ENCODE measurements at regions not wholly inside any gene's neighbourhood (a gene's known extent, or its start where the extent isn't known, plus 50 kb on each side); places are given as distances from the start of the nearest gene placed in this dataset.

DNA sequence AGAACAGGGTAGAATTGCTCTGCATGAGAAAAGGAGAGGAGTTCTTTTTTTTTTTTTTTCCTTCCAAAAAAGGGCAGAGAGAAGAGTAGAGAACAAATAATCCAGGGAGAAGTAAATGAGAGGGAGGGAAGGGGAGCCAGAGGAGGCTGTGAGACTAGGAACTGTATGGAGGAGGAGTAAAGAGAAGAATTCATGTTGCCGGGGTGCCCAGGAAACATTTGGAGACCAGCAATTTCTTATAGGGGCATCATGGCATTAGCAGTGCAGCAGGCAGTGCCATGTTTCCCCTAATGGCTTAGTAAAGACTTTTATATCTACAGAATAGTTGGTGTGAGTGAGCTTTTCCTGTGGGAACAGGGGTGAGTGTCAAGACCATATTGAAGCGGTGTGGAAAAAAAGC lies 86.4 kb upstream of the SESTD1 start:
- TF ChIP-seq SMARCA5 (IDR thresholded peaks at IDR 0.05) = no peak
- TF ChIP-seq, protein P1, sequence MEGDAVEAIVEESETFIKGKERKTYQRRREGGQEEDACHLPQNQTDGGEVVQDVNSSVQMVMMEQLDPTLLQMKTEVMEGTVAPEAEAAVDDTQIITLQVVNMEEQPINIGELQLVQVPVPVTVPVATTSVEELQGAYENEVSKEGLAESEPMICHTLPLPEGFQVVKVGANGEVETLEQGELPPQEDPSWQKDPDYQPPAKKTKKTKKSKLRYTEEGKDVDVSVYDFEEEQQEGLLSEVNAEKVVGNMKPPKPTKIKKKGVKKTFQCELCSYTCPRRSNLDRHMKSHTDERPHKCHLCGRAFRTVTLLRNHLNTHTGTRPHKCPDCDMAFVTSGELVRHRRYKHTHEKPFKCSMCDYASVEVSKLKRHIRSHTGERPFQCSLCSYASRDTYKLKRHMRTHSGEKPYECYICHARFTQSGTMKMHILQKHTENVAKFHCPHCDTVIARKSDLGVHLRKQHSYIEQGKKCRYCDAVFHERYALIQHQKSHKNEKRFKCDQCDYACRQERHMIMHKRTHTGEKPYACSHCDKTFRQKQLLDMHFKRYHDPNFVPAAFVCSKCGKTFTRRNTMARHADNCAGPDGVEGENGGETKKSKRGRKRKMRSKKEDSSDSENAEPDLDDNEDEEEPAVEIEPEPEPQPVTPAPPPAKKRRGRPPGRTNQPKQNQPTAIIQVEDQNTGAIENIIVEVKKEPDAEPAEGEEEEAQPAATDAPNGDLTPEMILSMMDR (IDR thresholded peaks at IDR 0.05 in 2 of 3, conservative IDR thresholded peaks at IDR 0.05 in 1 of 3; ENCODE audit: control insufficient read depth in 2 of 3, extremely low read depth in 1 of 3, insufficient read depth in 1 of 3, low read depth in 3 of 3, low read length in 3 of 3) = no peak
- TF ChIP-seq POLR2A (IDR thresholded peaks at IDR 0.05; ENCODE audit: low read depth, low read length) = no peak
- no peak for TF ChIP-seq SREBF2 (IDR thresholded peaks at IDR 0.05; ENCODE audit: low read length)
- no peak for TF ChIP-seq EGR1 (IDR thresholded peaks at IDR 0.05; ENCODE audit: borderline replicate concordance in 1 of 2, low read depth in 2 of 2, low read length in 2 of 2)
- TF ChIP-seq MAX (IDR thresholded peaks at IDR 0.05; ENCODE audit: low read depth, low read length) = no peak
- TF ChIP-seq CREM (IDR thresholded peaks at IDR 0.05; ENCODE audit: low read depth) = no peak
- TF ChIP-seq EZH2 (IDR thresholded peaks at IDR 0.05; ENCODE audit: borderline replicate concordance, control insufficient read depth, low read depth, low read length) = no peak
- TF ChIP-seq BRCA1 (IDR thresholded peaks at IDR 0.05; ENCODE audit: low read depth, low read length) = no peak
- no peak for TF ChIP-seq ATF3 (IDR thresholded peaks at IDR 0.05; ENCODE audit: borderline replicate concordance, extremely low read depth, low read depth, low read length)
- no peak for TF ChIP-seq POLR2AphosphoS5 (IDR thresholded peaks at IDR 0.05; ENCODE audit: low read length)

All from GM12878 (cell line).